ENCODE measurements at regions not wholly inside any gene's neighbourhood (a gene's known extent, or its start where the extent isn't known, plus 50 kb on each side); places are given as distances from the start of the nearest gene placed in this dataset.

DNA sequence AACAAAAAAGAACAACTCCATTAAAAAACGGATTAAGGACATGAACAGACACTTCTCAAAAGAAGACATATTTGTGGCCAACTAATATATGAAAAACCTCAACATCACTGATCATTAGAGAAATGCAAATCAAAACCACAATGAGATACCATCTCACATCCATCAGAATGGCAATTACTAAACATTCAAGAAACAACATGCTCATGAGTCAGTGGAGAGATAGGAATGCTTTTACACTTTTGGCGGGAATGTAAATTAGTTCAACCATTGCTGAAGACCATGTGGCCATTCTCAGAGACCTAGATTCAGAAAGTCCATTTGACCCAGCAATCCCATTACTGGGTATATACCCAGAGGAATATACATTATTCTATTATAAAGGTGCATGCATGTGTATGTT is 1442.6 kb upstream of the B3GALT2 start:
- TF ChIP-seq, protein P1, sequence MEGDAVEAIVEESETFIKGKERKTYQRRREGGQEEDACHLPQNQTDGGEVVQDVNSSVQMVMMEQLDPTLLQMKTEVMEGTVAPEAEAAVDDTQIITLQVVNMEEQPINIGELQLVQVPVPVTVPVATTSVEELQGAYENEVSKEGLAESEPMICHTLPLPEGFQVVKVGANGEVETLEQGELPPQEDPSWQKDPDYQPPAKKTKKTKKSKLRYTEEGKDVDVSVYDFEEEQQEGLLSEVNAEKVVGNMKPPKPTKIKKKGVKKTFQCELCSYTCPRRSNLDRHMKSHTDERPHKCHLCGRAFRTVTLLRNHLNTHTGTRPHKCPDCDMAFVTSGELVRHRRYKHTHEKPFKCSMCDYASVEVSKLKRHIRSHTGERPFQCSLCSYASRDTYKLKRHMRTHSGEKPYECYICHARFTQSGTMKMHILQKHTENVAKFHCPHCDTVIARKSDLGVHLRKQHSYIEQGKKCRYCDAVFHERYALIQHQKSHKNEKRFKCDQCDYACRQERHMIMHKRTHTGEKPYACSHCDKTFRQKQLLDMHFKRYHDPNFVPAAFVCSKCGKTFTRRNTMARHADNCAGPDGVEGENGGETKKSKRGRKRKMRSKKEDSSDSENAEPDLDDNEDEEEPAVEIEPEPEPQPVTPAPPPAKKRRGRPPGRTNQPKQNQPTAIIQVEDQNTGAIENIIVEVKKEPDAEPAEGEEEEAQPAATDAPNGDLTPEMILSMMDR (conservative IDR thresholded peaks at IDR 0.05): no peak
- no peak for TF ChIP-seq EZH2 (IDR thresholded peaks at IDR 0.05; ENCODE audit: low read depth)

Measured in PC-9 (cell line).